GM18861 (cell line): ENCODE measurements at regions not wholly inside any gene's neighbourhood (a gene's known extent, or its start where the extent isn't known, plus 50 kb on each side); places are given as distances from the start of the nearest gene placed in this dataset.
A peak's percentile ranks its signal among the peaks of the same experiment; 100 is the strongest.
"Not testable (repeated sequence)": the region's sequence is repeated elsewhere in the genome, so short reads cannot be mapped to it uniquely, and the experiment has no call there.

ENCODE experiments used
- ATAC-seq: cut with Tn5 transposase; IDR thresholded peaks from one replicate; pipeline ENCODE4 v1.9.1; 2021; ENCODE audit not compliant: unreplicated experiment

GRCh38 chr2:43074592-43075053, 151.8 kb downstream of the ZFP36L2 start:
- ATAC-seq, result no peak

- ATAC-seq, result no peak
These were observed 152.4 kb downstream of the ZFP36L2 start for GRCh38 chr2:43074052-43074451.

- ATAC-seq, result no peak
These were observed 153.0 kb downstream of the ZFP36L2 start for GRCh38 chr2:43073401-43073825.

- no peak for ATAC-seq
These were observed 154.5 kb downstream of the ZFP36L2 start for GRCh38 chr2:43071599-43072550.

- ATAC-seq, result no peak
These were observed 155.5 kb downstream of the ZFP36L2 start for GRCh38 chr2:43070676-43071502.

- no peak for ATAC-seq
These were observed 156.4 kb downstream of the ZFP36L2 start for GRCh38 chr2:43070030-43070429.

- ATAC-seq, result no peak
These were observed 157.5 kb downstream of the ZFP36L2 start for GRCh38 chr2:43068631-43069517.

GRCh38 chr2:43068041-43068533, 158.3 kb downstream of the ZFP36L2 start:
- ATAC-seq, result no peak

GRCh38 chr2:43067254-43068040, 159.0 kb downstream of the ZFP36L2 start:
- ATAC-seq, result no peak

GRCh38 chr2:43066541-43067253, 159.7 kb downstream of the ZFP36L2 start:
- ATAC-seq, result not testable (repeated sequence)

GRCh38 chr2:43065871-43066270, 160.5 kb downstream of the ZFP36L2 start:
- no peak for ATAC-seq

- no peak for ATAC-seq
These were observed 161.4 kb downstream of the ZFP36L2 start for GRCh38 chr2:43065036-43065435.

GRCh38 chr2:43063096-43063495, 163.3 kb downstream of the ZFP36L2 start:
- not testable (repeated sequence) for ATAC-seq

- ATAC-seq, result no peak
These were observed 164.3 kb downstream of the ZFP36L2 start for GRCh38 chr2:43062058-43062457.

GRCh38 chr2:43060390-43061016, 165.9 kb downstream of the ZFP36L2 start:
- ATAC-seq, result no peak

GRCh38 chr2:43059183-43059897, 167.1 kb downstream of the ZFP36L2 start:
- ATAC-seq, result peak; percentile 61

- no peak for ATAC-seq
These were observed 167.7 kb downstream of the ZFP36L2 start for GRCh38 chr2:43058726-43059110.
